Thyroid gland (tissue), 4 donors: ENCODE measurements at regions not wholly inside any gene's neighbourhood (a gene's known extent, or its start where the extent isn't known, plus 50 kb on each side); places are given as distances from the start of the nearest gene placed in this dataset.

Source experiments
- POLR2A ChIP-seq, 2 donors: fragments of 450-650 bp; IDR thresholded peaks; one replicate each; pipeline ENCODE4 v1.6.1; 2017; ENCODE audit warnings: antibody characterized with exemption in 2 of 2, mild to moderate bottlenecking in 2 of 2, moderate library complexity in 1 of 2
- TF ChIP-seq, protein P1 (sequence below), 6 experiments: fragments of 200-600 bp in 3 of 6; fragments of 450-650 bp in 3 of 6; sonication (generic) in 3 of 6; IDR thresholded peaks; one replicate each; pipeline ENCODE4 v1.5.1; 2016 to 2019; ENCODE audit warnings: antibody characterized with exemption in 6 of 6, mild to moderate bottlenecking in 2 of 6, inconsistent platforms in 1 of 6, moderate library complexity in 1 of 6

DNA sequence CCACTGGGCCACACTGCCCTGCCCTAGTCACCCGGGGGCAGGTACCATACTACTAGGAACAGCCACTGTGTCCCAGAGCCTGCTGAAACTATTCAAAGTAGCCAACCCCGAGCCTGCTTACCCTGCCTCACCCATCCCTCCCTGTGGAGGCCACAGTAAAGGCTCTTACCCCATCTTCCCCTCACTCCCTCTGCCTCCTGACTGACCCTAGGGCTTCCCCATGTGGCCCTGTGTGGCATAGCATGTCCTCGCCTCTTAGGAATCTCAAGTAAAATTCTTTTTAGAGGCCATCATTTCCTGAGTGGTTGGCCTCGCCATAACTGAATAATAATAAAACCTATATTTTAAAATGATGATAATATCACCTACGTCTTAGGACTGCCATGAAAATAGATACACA is 112.2 kb upstream of the SLC6A11 start:
- TF ChIP-seq, protein P1, sequence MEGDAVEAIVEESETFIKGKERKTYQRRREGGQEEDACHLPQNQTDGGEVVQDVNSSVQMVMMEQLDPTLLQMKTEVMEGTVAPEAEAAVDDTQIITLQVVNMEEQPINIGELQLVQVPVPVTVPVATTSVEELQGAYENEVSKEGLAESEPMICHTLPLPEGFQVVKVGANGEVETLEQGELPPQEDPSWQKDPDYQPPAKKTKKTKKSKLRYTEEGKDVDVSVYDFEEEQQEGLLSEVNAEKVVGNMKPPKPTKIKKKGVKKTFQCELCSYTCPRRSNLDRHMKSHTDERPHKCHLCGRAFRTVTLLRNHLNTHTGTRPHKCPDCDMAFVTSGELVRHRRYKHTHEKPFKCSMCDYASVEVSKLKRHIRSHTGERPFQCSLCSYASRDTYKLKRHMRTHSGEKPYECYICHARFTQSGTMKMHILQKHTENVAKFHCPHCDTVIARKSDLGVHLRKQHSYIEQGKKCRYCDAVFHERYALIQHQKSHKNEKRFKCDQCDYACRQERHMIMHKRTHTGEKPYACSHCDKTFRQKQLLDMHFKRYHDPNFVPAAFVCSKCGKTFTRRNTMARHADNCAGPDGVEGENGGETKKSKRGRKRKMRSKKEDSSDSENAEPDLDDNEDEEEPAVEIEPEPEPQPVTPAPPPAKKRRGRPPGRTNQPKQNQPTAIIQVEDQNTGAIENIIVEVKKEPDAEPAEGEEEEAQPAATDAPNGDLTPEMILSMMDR (IDR thresholded peaks at IDR 0.05): no peak
- no peak for TF ChIP-seq POLR2A (IDR thresholded peaks at IDR 0.05)
